IPS-20b (cell line): ENCODE measurements at regions not wholly inside any gene's neighbourhood (a gene's known extent, or its start where the extent isn't known, plus 50 kb on each side); places are given as distances from the start of the nearest gene placed in this dataset.

Experiments
- H3K27ac ChIP-seq: one replicate; pipeline ENCODE4 v1.5.1; 2013; ENCODE audit warnings: low read length
- H3K27me3 ChIP-seq: 2 replicates; pipeline ENCODE4 v1.6.1; 2013; ENCODE audit warnings: mild to moderate bottlenecking, low read length, inconsistent platforms; ENCODE audit not compliant: insufficient read depth
- H3K36me3 ChIP-seq: 2 replicates; pipeline ENCODE4 v1.6.1; 2013; ENCODE audit warnings: low read depth, mild to moderate bottlenecking, inconsistent platforms, low read length, moderate library complexity; ENCODE audit not compliant: insufficient read depth
- H3K4me1 ChIP-seq: 2 replicates; pipeline ENCODE4 v1.6.1; 2013; ENCODE audit warnings: mild to moderate bottlenecking, control low read depth, inconsistent platforms, low read length, moderate library complexity; ENCODE audit not compliant: insufficient read depth
- H3K4me3 ChIP-seq: 2 replicates; pipeline ENCODE4 v1.5.1; 2013; ENCODE audit warnings: mild to moderate bottlenecking, low read length, inconsistent platforms
- H3K9ac ChIP-seq: 2 replicates; pipeline ENCODE4 v1.6.1; 2013; ENCODE audit warnings: low read depth, mild to moderate bottlenecking, inconsistent platforms, low read length, moderate library complexity
- H3K9me3 ChIP-seq: 2 replicates; pipeline ENCODE4 v1.6.1; 2013; ENCODE audit warnings: mild to moderate bottlenecking, low read depth, low read length, inconsistent platforms; ENCODE audit not compliant: insufficient read depth

- no peak overlapping the region for H3K27ac ChIP-seq
- H3K27me3 ChIP-seq: no peaks in the 10 kb centered on the region
- H3K9me3 ChIP-seq: peaks cover 4% of the 10 kb centered on the region; the same call in 1 of the 2 replicates
- H3K4me1 ChIP-seq: peaks cover 14% of the 10 kb centered on the region
- H3K4me3 ChIP-seq: no peak overlapping the region
- H3K36me3 ChIP-seq: no peaks in the 10 kb centered on the region
- H3K9ac ChIP-seq: no peak overlapping the region
Observed at GRCh38 chr2:4576075-4576474, 872.7 kb downstream of the DCDC2C start.

GRCh38 chr2:4579977-4580376 lies 876.6 kb downstream of the DCDC2C start:
- no peaks in the 10 kb centered on the region for H3K27me3 ChIP-seq
- H3K4me3 ChIP-seq: no peak overlapping the region
- no peaks in the 10 kb centered on the region for H3K36me3 ChIP-seq
- peaks cover 4% of the 10 kb centered on the region; the same call in 1 of the 2 replicates for H3K9me3 ChIP-seq
- no peak overlapping the region for H3K9ac ChIP-seq
- no peak overlapping the region for H3K27ac ChIP-seq
- peaks cover 14% of the 10 kb centered on the region for H3K4me1 ChIP-seq

GRCh38 chr2:4585057-4585635 lies 881.8 kb downstream of the DCDC2C start:
- no peak overlapping the region for H3K9ac ChIP-seq
- no peaks in the 10 kb centered on the region for H3K4me1 ChIP-seq
- no peaks in the 10 kb centered on the region for H3K9me3 ChIP-seq
- H3K4me3 ChIP-seq: no peak overlapping the region
- H3K36me3 ChIP-seq: no peaks in the 10 kb centered on the region
- no peaks in the 10 kb centered on the region for H3K27me3 ChIP-seq
- H3K27ac ChIP-seq: no peak overlapping the region

- H3K27me3 ChIP-seq: no peaks in the 10 kb centered on the region
- H3K4me1 ChIP-seq: no peaks in the 10 kb centered on the region
- no peaks in the 10 kb centered on the region for H3K9me3 ChIP-seq
- H3K36me3 ChIP-seq: no peaks in the 10 kb centered on the region
- no peak overlapping the region for H3K27ac ChIP-seq
- no peak overlapping the region for H3K9ac ChIP-seq
- H3K4me3 ChIP-seq: no peak overlapping the region
Observed at GRCh38 chr2:4588606-4589005, 885.2 kb downstream of the DCDC2C start.

- no peaks in the 10 kb centered on the region for H3K27me3 ChIP-seq
- H3K9me3 ChIP-seq: no peaks in the 10 kb centered on the region
- no peak overlapping the region for H3K9ac ChIP-seq
- H3K4me3 ChIP-seq: no peak overlapping the region
- no peaks in the 10 kb centered on the region for H3K4me1 ChIP-seq
- H3K27ac ChIP-seq: no peak overlapping the region
- H3K36me3 ChIP-seq: no peaks in the 10 kb centered on the region
Observed at GRCh38 chr2:4591261-4591660, 887.9 kb downstream of the DCDC2C start.

- no peak overlapping the region for H3K4me3 ChIP-seq
- H3K36me3 ChIP-seq: no peaks in the 10 kb centered on the region
- no peak overlapping the region for H3K9ac ChIP-seq
- H3K27ac ChIP-seq: no peak overlapping the region
- no peaks in the 10 kb centered on the region for H3K9me3 ChIP-seq
- H3K27me3 ChIP-seq: no peaks in the 10 kb centered on the region
- no peaks in the 10 kb centered on the region for H3K4me1 ChIP-seq
Observed at GRCh38 chr2:4597400-4597799, 894.0 kb downstream of the DCDC2C start.

GRCh38 chr2:4604767-4605166 lies 901.4 kb downstream of the DCDC2C start:
- H3K36me3 ChIP-seq: no peaks in the 10 kb centered on the region
- H3K4me1 ChIP-seq: no peaks in the 10 kb centered on the region
- no peaks in the 10 kb centered on the region for H3K9me3 ChIP-seq
- no peak overlapping the region for H3K9ac ChIP-seq
- H3K27me3 ChIP-seq: no peaks in the 10 kb centered on the region
- H3K27ac ChIP-seq: no peak overlapping the region
- no peak overlapping the region for H3K4me3 ChIP-seq

- Histone ChIP-seq H3K9me3 (peaks cover 4% of the 10 kb centered on the region; the same call in 1 of the 2 replicates), H3K27ac (no peak overlapping the region)
Observed at GRCh38 chr2:4618141-4618540, 914.8 kb downstream of the DCDC2C start.

GRCh38 chr2:4618630-4619228 lies 915.4 kb downstream of the DCDC2C start:
- H3K4me1 ChIP-seq: no peaks in the 10 kb centered on the region
- no peak overlapping the region for H3K27ac ChIP-seq
- no peaks in the 10 kb centered on the region for H3K27me3 ChIP-seq
- no peak overlapping the region for H3K4me3 ChIP-seq
- H3K9me3 ChIP-seq: peaks cover 4% of the 10 kb centered on the region; the same call in 1 of the 2 replicates
- no peak overlapping the region for H3K9ac ChIP-seq
- H3K36me3 ChIP-seq: no peaks in the 10 kb centered on the region

More at GRCh38 chr2:4618141-4618540, 914.8 kb downstream of the DCDC2C start:
- Histone ChIP-seq H3K9ac (no peak overlapping the region), H3K4me1 (no peaks in the 10 kb centered on the region), H3K36me3 (no peaks in the 10 kb centered on the region), H3K4me3 (no peak overlapping the region), H3K27me3 (no peaks in the 10 kb centered on the region)

GRCh38 chr2:4628998-4629501 lies 925.7 kb downstream of the DCDC2C start:
- Histone ChIP-seq H3K9ac (no peak overlapping the region), H3K4me3 (no peak overlapping the region), H3K27me3 (no peaks in the 10 kb centered on the region), H3K9me3 (no peaks in the 10 kb centered on the region), H3K27ac (no peak overlapping the region), H3K36me3 (no peaks in the 10 kb centered on the region), H3K4me1 (no peaks in the 10 kb centered on the region)

- H3K36me3 ChIP-seq: no peaks in the 10 kb centered on the region
- no peaks in the 10 kb centered on the region for H3K27me3 ChIP-seq
- H3K27ac ChIP-seq: no peak overlapping the region
- no peak overlapping the region for H3K4me3 ChIP-seq
- no peaks in the 10 kb centered on the region for H3K9me3 ChIP-seq
- H3K4me1 ChIP-seq: no peaks in the 10 kb centered on the region
- no peak overlapping the region for H3K9ac ChIP-seq
Observed at GRCh38 chr2:4635289-4635688, 931.9 kb downstream of the DCDC2C start.

GRCh38 chr2:4653991-4654390 lies 950.6 kb downstream of the DCDC2C start:
- H3K9ac ChIP-seq: no peak overlapping the region
- no peaks in the 10 kb centered on the region for H3K27me3 ChIP-seq
- no peak overlapping the region for H3K4me3 ChIP-seq
- H3K36me3 ChIP-seq: no peaks in the 10 kb centered on the region
- no peaks in the 10 kb centered on the region for H3K9me3 ChIP-seq
- no peak overlapping the region for H3K27ac ChIP-seq
- H3K4me1 ChIP-seq: no peaks in the 10 kb centered on the region
